Ovary (tissue), 3 donors: ENCODE measurements at regions not wholly inside any gene's neighbourhood (a gene's known extent, or its start where the extent isn't known, plus 50 kb on each side); places are given as distances from the start of the nearest gene placed in this dataset.

Experiments used
- CTCF ChIP-seq, 3 donors: fragments of 450-650 bp in 2 of 3; fragments of 200-600 bp in 1 of 3; IDR thresholded peaks; one replicate each; pipeline versions ENCODE4 v1.5.1 to v1.8.0; 2016 to 2022; ENCODE audit warnings: antibody characterized with exemption in 3 of 3, mild to moderate bottlenecking in 1 of 3
- EP300 ChIP-seq: sonication (generic); formaldehyde crosslinking; IDR thresholded peaks from one replicate; pipeline ENCODE4 v1.6.1; 2017; ENCODE audit warnings: antibody characterized with exemption
- POLR2A ChIP-seq: fragments of 450-650 bp; IDR thresholded peaks from one replicate; pipeline ENCODE4 v1.6.1; 2017; ENCODE audit warnings: antibody characterized with exemption, mild to moderate bottlenecking, moderate library complexity
- donor health status: DM: no; HTN: no; CAD: no.

GRCh38 chr3:176942305-176942704 is 255.0 kb downstream of the TBL1XR1 start:
- TF ChIP-seq CTCF (IDR thresholded peaks at IDR 0.05), result no peak
- no peak for TF ChIP-seq POLR2A
- TF ChIP-seq EP300, result no peak
